ENCODE measurements at regions not wholly inside any gene's neighbourhood (a gene's known extent, or its start where the extent isn't known, plus 50 kb on each side); places are given as distances from the start of the nearest gene placed in this dataset.
A peak's percentile ranks its signal among the peaks of the same experiment; 100 is the strongest.

- Histone ChIP-seq H3K9me3 (replicated peaks in 1 of 2; ENCODE audit: control insufficient read depth in 1 of 2, insufficient read depth in 1 of 2, low read length in 2 of 2) (peaks cover 3 to 5% of the 10 kb centered on the region in 2 donors), H3K79me2 (ENCODE audit: insufficient read depth, low read length) (no peaks in the 10 kb centered on the region), H3K9ac (ENCODE audit: insufficient read depth, low read length, poor library complexity, severe bottlenecking) (no peak overlapping the region), H3K27ac (ENCODE audit: low read depth in 1 of 2, low read length in 2 of 2) (no peak overlapping the region), H3K27me3 (ENCODE audit: control insufficient read depth in 2 of 2, insufficient read depth in 2 of 2, low read length in 2 of 2) (peaks cover 0 to 3% of the 10 kb centered on the region in 2 donors), H2AFZ (ENCODE audit: insufficient read depth, low read depth, low read length, poor library complexity, severe bottlenecking) (no peak overlapping the region), H4K20me1 (ENCODE audit: insufficient read depth, low read length) (no peaks in the 10 kb centered on the region), H3K4me2 (replicated peaks; ENCODE audit: extremely low read depth, low read length, poor library complexity, severe bottlenecking) (no peak overlapping the region), H3K4me1 (ENCODE audit: control insufficient read depth in 1 of 2, insufficient read depth in 2 of 2, low read length in 2 of 2) (no peaks in the 10 kb centered on the region), H3K36me3 (replicated peaks in 1 of 2; ENCODE audit: control insufficient read depth in 1 of 2, insufficient read depth in 2 of 2, low read length in 2 of 2) (no peaks in the 10 kb centered on the region), H3K4me3 (replicated peaks in 1 of 3; ENCODE audit: low read depth in 2 of 3, low read length in 3 of 3) (no peak overlapping the region)
- H3K27ac Mint-ChIP-seq: no peak overlapping the region
- DNase-seq: no peak
- intact Hi-C loops (cut with micrococcal nuclease): no loop called here
- peaks cover 0 to 21% (median 3%) of the 10 kb centered on the region in 7 donors for H3K9me3 Mint-ChIP-seq
- no peaks in the 10 kb centered on the region for H3K36me3 Mint-ChIP-seq
- no peak overlapping the region for H3K4me3 Mint-ChIP-seq
- H3K4me1 Mint-ChIP-seq: no peaks in the 10 kb centered on the region
- TF ChIP-seq, protein P1, sequence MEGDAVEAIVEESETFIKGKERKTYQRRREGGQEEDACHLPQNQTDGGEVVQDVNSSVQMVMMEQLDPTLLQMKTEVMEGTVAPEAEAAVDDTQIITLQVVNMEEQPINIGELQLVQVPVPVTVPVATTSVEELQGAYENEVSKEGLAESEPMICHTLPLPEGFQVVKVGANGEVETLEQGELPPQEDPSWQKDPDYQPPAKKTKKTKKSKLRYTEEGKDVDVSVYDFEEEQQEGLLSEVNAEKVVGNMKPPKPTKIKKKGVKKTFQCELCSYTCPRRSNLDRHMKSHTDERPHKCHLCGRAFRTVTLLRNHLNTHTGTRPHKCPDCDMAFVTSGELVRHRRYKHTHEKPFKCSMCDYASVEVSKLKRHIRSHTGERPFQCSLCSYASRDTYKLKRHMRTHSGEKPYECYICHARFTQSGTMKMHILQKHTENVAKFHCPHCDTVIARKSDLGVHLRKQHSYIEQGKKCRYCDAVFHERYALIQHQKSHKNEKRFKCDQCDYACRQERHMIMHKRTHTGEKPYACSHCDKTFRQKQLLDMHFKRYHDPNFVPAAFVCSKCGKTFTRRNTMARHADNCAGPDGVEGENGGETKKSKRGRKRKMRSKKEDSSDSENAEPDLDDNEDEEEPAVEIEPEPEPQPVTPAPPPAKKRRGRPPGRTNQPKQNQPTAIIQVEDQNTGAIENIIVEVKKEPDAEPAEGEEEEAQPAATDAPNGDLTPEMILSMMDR (IDR thresholded peaks at IDR 0.05): no peak
- peaks cover 8 to 12% (median 10%) of the 10 kb centered on the region in 3 donors for H3K27me3 Mint-ChIP-seq (ENCODE audit: low read depth in 3 of 3)
- WGBS (ENCODE audit: insufficient coverage): 90% methylated on average over 2 of the region's 4 CpGs
Measured at GRCh38 chr7:148495605-148496004, 95.0 kb upstream of the C7orf33 start.

- Histone ChIP-seq H3K27ac (ENCODE audit: low read depth in 1 of 2, low read length in 2 of 2) (no peak overlapping the region), H3K27me3 (ENCODE audit: control insufficient read depth in 2 of 2, insufficient read depth in 2 of 2, low read length in 2 of 2) (peaks cover 2 to 3% of the 10 kb centered on the region in 2 donors), H3K36me3 (replicated peaks in 1 of 2; ENCODE audit: control insufficient read depth in 1 of 2, insufficient read depth in 2 of 2, low read length in 2 of 2) (no peaks in the 10 kb centered on the region), H3K4me3 (replicated peaks in 1 of 3; ENCODE audit: low read depth in 2 of 3, low read length in 3 of 3) (no peak overlapping the region), H3K4me1 (ENCODE audit: control insufficient read depth in 1 of 2, insufficient read depth in 2 of 2, low read length in 2 of 2) (no peaks in the 10 kb centered on the region), H3K4me2 (replicated peaks; ENCODE audit: extremely low read depth, low read length, poor library complexity, severe bottlenecking) (no peak overlapping the region), H4K20me1 (ENCODE audit: insufficient read depth, low read length) (no peaks in the 10 kb centered on the region), H3K9me3 (replicated peaks in 1 of 2; ENCODE audit: control insufficient read depth in 1 of 2, insufficient read depth in 1 of 2, low read length in 2 of 2) (no peaks in the 10 kb centered on the region), H2AFZ (ENCODE audit: insufficient read depth, low read depth, low read length, poor library complexity, severe bottlenecking) (no peak overlapping the region), H3K79me2 (ENCODE audit: insufficient read depth, low read length) (no peaks in the 10 kb centered on the region), H3K9ac (ENCODE audit: insufficient read depth, low read length, poor library complexity, severe bottlenecking) (no peak overlapping the region)
- H3K27ac Mint-ChIP-seq: no peak overlapping the region
- no peaks in the 10 kb centered on the region for H3K4me1 Mint-ChIP-seq
- no peaks in the 10 kb centered on the region for H3K9me3 Mint-ChIP-seq
- H3K27me3 Mint-ChIP-seq (ENCODE audit: low read depth in 3 of 3): peaks cover 16 to 21% (median 16%) of the 10 kb centered on the region in 3 donors
- no peaks in the 10 kb centered on the region for H3K36me3 Mint-ChIP-seq
- 86% methylated on average over 8 of the region's 9 CpGs for WGBS (ENCODE audit: insufficient coverage)
- TF ChIP-seq, protein P1 (IDR thresholded peaks at IDR 0.05): no peak
- intact Hi-C loops (cut with micrococcal nuclease): loop anchor here (5.0 kb wide), 1 partner anchor 466 kb away; no protein-coding TSS in a partner anchor
- no peak for DNase-seq
- peak overlapping the region in 1 of 2 donors; percentile 33 for H3K4me3 Mint-ChIP-seq
Measured at GRCh38 chr7:148500978-148501377, 89.6 kb upstream of the C7orf33 start.

All from CD14-positive monocyte (primary cell).